ENCODE measurements at regions not wholly inside any gene's neighbourhood (a gene's known extent, or its start where the extent isn't known, plus 50 kb on each side); places are given as distances from the start of the nearest gene placed in this dataset.

- Histone ChIP-seq H3K79me2 (ENCODE audit: insufficient read depth, low read depth) (no peaks in the 10 kb centered on the region), H2AFZ (ENCODE audit: low read depth) (no peak overlapping the region), H3K4me3 (IDR thresholded peaks at IDR 0.05; ENCODE audit: insufficient read depth, low read depth, low read length) (no peak overlapping the region), H3K27me3 (ENCODE audit: insufficient read depth, low read depth) (no peaks in the 10 kb centered on the region), H3K4me2 (no peak overlapping the region), H4K20me1 (ENCODE audit: insufficient read depth) (no peaks in the 10 kb centered on the region), H3K36me3 (ENCODE audit: insufficient read depth) (no peaks in the 10 kb centered on the region), H3K9ac (no peak overlapping the region), H3K4me1 (ENCODE audit: low read depth, poor library complexity, severe bottlenecking) (peaks cover 15% of the 10 kb centered on the region), H3K27ac (no peak overlapping the region)
- TF ChIP-seq, protein P1, sequence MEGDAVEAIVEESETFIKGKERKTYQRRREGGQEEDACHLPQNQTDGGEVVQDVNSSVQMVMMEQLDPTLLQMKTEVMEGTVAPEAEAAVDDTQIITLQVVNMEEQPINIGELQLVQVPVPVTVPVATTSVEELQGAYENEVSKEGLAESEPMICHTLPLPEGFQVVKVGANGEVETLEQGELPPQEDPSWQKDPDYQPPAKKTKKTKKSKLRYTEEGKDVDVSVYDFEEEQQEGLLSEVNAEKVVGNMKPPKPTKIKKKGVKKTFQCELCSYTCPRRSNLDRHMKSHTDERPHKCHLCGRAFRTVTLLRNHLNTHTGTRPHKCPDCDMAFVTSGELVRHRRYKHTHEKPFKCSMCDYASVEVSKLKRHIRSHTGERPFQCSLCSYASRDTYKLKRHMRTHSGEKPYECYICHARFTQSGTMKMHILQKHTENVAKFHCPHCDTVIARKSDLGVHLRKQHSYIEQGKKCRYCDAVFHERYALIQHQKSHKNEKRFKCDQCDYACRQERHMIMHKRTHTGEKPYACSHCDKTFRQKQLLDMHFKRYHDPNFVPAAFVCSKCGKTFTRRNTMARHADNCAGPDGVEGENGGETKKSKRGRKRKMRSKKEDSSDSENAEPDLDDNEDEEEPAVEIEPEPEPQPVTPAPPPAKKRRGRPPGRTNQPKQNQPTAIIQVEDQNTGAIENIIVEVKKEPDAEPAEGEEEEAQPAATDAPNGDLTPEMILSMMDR (conservative IDR thresholded peaks at IDR 0.05; ENCODE audit: low read depth, low read length), result no peak
Measured at GRCh38 chr3:86229775-86230094, 761.2 kb downstream of the VGLL3 start.

DNA sequence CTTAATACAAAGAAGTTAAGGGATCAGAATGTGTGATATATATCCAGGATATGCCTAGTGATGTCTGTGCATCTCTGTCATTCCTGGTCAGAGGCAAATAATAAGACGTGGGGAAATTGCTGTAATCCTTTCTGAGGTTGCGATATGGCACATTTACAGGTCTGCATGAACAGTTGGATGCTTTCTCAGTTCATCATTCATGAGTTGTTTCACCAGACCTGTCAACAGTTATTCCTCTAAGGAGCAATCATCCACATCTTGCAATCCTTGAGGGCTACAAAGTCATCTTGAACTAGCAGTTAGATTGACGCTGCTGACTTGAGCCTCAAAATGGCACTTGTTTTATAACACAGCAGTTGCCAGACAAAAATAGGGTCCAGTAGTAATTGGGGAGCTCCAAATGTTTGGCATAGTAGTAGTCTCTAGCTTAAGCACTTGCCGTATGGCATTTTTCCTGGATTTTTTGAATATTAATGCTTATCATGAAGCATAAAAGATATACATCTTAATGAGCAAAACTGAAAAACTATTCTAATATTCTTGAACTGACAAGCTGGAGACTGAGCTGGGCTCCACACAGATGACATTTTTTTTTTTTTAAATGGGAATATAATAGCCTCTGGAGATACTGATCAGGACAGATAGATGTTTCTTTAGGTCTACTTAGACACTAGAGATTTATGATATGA, 761.7 kb downstream of the VGLL3 start:
- no peak overlapping the region for H2AFZ ChIP-seq (ENCODE audit: low read depth)
- H3K27ac ChIP-seq, result no peak overlapping the region
- no peaks in the 10 kb centered on the region for H3K27me3 ChIP-seq (ENCODE audit: insufficient read depth, low read depth)
- H3K4me3 ChIP-seq (IDR thresholded peaks at IDR 0.05; ENCODE audit: insufficient read depth, low read depth, low read length), result no peak overlapping the region
- no peaks in the 10 kb centered on the region for H3K79me2 ChIP-seq (ENCODE audit: insufficient read depth, low read depth)
- peaks cover 10% of the 10 kb centered on the region for H3K4me1 ChIP-seq (ENCODE audit: low read depth, poor library complexity, severe bottlenecking)
- no peak overlapping the region for H3K4me2 ChIP-seq
- H3K9ac ChIP-seq, result no peak overlapping the region
- no peaks in the 10 kb centered on the region for H4K20me1 ChIP-seq (ENCODE audit: insufficient read depth)
- H3K36me3 ChIP-seq (ENCODE audit: insufficient read depth), result no peaks in the 10 kb centered on the region
- TF ChIP-seq, protein P1 (conservative IDR thresholded peaks at IDR 0.05; ENCODE audit: low read depth, low read length), result no peak

GRCh38 chr3:86228101-86228500, 762.8 kb downstream of the VGLL3 start:
- no peaks in the 10 kb centered on the region for H3K27me3 ChIP-seq (ENCODE audit: insufficient read depth, low read depth)
- no peaks in the 10 kb centered on the region for H3K36me3 ChIP-seq (ENCODE audit: insufficient read depth)
- H3K4me3 ChIP-seq (IDR thresholded peaks at IDR 0.05; ENCODE audit: insufficient read depth, low read depth, low read length), result no peak overlapping the region
- H3K4me2 ChIP-seq, result no peak overlapping the region
- TF ChIP-seq, protein P1 (conservative IDR thresholded peaks at IDR 0.05; ENCODE audit: low read depth, low read length), result no peak
- H2AFZ ChIP-seq (ENCODE audit: low read depth), result no peak overlapping the region
- H3K4me1 ChIP-seq (ENCODE audit: low read depth, poor library complexity, severe bottlenecking), result no peaks in the 10 kb centered on the region
- H3K9ac ChIP-seq, result no peak overlapping the region
- H3K27ac ChIP-seq, result no peak overlapping the region
- H4K20me1 ChIP-seq (ENCODE audit: insufficient read depth), result no peaks in the 10 kb centered on the region
- H3K79me2 ChIP-seq (ENCODE audit: insufficient read depth, low read depth), result no peaks in the 10 kb centered on the region

GRCh38 chr3:86225461-86225860, 765.5 kb downstream of the VGLL3 start:
- Histone ChIP-seq H3K27me3 (ENCODE audit: insufficient read depth, low read depth) (no peaks in the 10 kb centered on the region), H3K27ac (no peak overlapping the region), H3K4me3 (IDR thresholded peaks at IDR 0.05; ENCODE audit: insufficient read depth, low read depth, low read length) (no peak overlapping the region), H3K4me1 (ENCODE audit: low read depth, poor library complexity, severe bottlenecking) (no peaks in the 10 kb centered on the region), H3K4me2 (no peak overlapping the region), H3K9ac (no peak overlapping the region), H3K36me3 (ENCODE audit: insufficient read depth) (no peaks in the 10 kb centered on the region), H4K20me1 (ENCODE audit: insufficient read depth) (no peaks in the 10 kb centered on the region), H2AFZ (ENCODE audit: low read depth) (no peak overlapping the region), H3K79me2 (ENCODE audit: insufficient read depth, low read depth) (no peaks in the 10 kb centered on the region)
- TF ChIP-seq, protein P1 (conservative IDR thresholded peaks at IDR 0.05; ENCODE audit: low read depth, low read length), result no peak

Data from KMS-11 (cell line).